Smooth muscle cell (in vitro differentiated cells): ENCODE measurements at regions not wholly inside any gene's neighbourhood (a gene's known extent, or its start where the extent isn't known, plus 50 kb on each side); places are given as distances from the start of the nearest gene placed in this dataset.

ENCODE experiments used
- DNase-seq: peaks from one replicate; lab custom pipeline; 2025; ENCODE audit not compliant: unreplicated experiment; lab: John Stamatoyannopoulos, UW
- H2AFZ ChIP-seq: fragments of 200-600 bp; sonication (generic); 2 replicates; pipeline ENCODE4 v1.6.0; 2016; ENCODE audit warnings: antibody characterized with exemption, low read depth, mild to moderate bottlenecking
- H3F3A ChIP-seq: fragments of 200-600 bp; sonication (generic); 2 replicates; pipeline ENCODE4 v1.6.0; 2017; ENCODE audit warnings: antibody characterized with exemption, low read depth
- H3K27ac ChIP-seq: fragments of 200-600 bp; sonication (generic); 2 replicates; pipeline ENCODE4 v1.5.1; 2016; ENCODE audit warnings: low read depth, mild to moderate bottlenecking
- H3K27me3 ChIP-seq: fragments of 200-600 bp; sonication (generic); 2 replicates; pipeline ENCODE4 v1.6.1; 2016; ENCODE audit warnings: low read depth, mild to moderate bottlenecking
- H3K36me3 ChIP-seq: fragments of 200-600 bp; sonication (generic); 2 replicates; pipeline ENCODE4 v1.5.1; 2016; ENCODE audit warnings: low read depth
- H3K4me1 ChIP-seq: fragments of 200-600 bp; sonication (generic); 2 replicates; pipeline ENCODE4 v1.5.1; 2016; ENCODE audit warnings: low read depth
- H3K4me2 ChIP-seq: fragments of 200-600 bp; sonication (generic); 2 replicates; pipeline ENCODE4 v1.6.0; 2016; ENCODE audit warnings: mild to moderate bottlenecking
- H3K4me3 ChIP-seq: fragments of 200-600 bp; sonication (generic); 2 replicates; pipeline ENCODE4 v1.5.1; 2016; ENCODE audit warnings: mild to moderate bottlenecking
- H3K79me2 ChIP-seq: fragments of 200-600 bp; sonication (generic); 2 replicates; pipeline ENCODE4 v1.6.0; 2016; ENCODE audit warnings: low read depth, mild to moderate bottlenecking
- H3K9ac ChIP-seq: fragments of 200-600 bp; sonication (generic); 2 replicates; pipeline ENCODE4 v1.6.0; 2016; ENCODE audit warnings: low read depth
- H3K9me3 ChIP-seq: fragments of 200-600 bp; sonication (generic); replicated peaks from 2 replicates; pipeline ENCODE4 v1.5.1; 2016; ENCODE audit warnings: low read depth
- H4K20me1 ChIP-seq: fragments of 200-600 bp; sonication (generic); 2 replicates; pipeline ENCODE4 v1.6.0; 2016; ENCODE audit warnings: low read depth
- WGBS: methylation state at CpG from one replicate; pipeline ENCODE4 v1.1.7; 2016; ENCODE audit warnings: low lambda C conversion rate; 5-methylcytosine and 5-hydroxymethylcytosine counted together
- TF ChIP-seq, protein P1 (sequence below): fragments of 200-600 bp; sonication (generic); IDR thresholded peaks from 2 replicates; pipeline ENCODE4 v1.5.1; 2017; ENCODE audit warnings: borderline replicate concordance, mild to moderate bottlenecking, antibody characterized with exemption; ENCODE audit not compliant: insufficient read depth, poor library complexity, severe bottlenecking

DNA sequence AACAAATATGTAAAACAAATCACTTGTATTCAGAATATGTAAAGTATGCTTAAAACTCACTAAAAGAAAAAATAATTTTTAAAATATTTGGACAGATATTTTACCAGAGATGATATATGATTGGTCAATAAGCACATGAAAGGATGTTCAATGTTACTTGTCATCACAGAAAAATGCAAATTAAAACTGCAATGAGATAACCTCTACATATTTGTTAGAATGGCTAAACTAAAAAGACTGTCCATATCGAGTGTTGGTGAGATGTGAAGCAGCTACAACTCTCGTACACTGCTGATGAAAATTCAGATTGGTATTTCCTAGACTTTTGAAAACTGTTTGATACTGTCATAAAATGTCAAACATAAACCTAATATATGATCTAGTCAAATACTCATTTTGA, 685.1 kb downstream of the DTWD2 start:
- Histone ChIP-seq H3K4me2 (no peak overlapping the region), H3K9ac (no peak overlapping the region), H3K79me2 (no peaks in the 10 kb centered on the region), H3K27me3 (no peaks in the 10 kb centered on the region), H3F3A (no peaks in the 10 kb centered on the region), H3K27ac (no peak overlapping the region), H2AFZ (no peak overlapping the region), H3K36me3 (no peaks in the 10 kb centered on the region), H4K20me1 (no peaks in the 10 kb centered on the region), H3K4me1 (no peaks in the 10 kb centered on the region), H3K4me3 (no peak overlapping the region), H3K9me3 (no peaks in the 10 kb centered on the region)
- DNase-seq: no peak
- 81% methylated on average over 2 of the region's 2 CpGs for WGBS
- TF ChIP-seq, protein P1, sequence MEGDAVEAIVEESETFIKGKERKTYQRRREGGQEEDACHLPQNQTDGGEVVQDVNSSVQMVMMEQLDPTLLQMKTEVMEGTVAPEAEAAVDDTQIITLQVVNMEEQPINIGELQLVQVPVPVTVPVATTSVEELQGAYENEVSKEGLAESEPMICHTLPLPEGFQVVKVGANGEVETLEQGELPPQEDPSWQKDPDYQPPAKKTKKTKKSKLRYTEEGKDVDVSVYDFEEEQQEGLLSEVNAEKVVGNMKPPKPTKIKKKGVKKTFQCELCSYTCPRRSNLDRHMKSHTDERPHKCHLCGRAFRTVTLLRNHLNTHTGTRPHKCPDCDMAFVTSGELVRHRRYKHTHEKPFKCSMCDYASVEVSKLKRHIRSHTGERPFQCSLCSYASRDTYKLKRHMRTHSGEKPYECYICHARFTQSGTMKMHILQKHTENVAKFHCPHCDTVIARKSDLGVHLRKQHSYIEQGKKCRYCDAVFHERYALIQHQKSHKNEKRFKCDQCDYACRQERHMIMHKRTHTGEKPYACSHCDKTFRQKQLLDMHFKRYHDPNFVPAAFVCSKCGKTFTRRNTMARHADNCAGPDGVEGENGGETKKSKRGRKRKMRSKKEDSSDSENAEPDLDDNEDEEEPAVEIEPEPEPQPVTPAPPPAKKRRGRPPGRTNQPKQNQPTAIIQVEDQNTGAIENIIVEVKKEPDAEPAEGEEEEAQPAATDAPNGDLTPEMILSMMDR: no peak

- no peaks in the 10 kb centered on the region for H3F3A ChIP-seq
- no peak overlapping the region for H3K4me3 ChIP-seq
- no peak overlapping the region for H3K27ac ChIP-seq
- H3K79me2 ChIP-seq: no peaks in the 10 kb centered on the region
- no peaks in the 10 kb centered on the region for H4K20me1 ChIP-seq
- DNase-seq: no peak
- no peak overlapping the region for H3K4me2 ChIP-seq
- TF ChIP-seq, protein P1: no peak
- H2AFZ ChIP-seq: no peak overlapping the region
- H3K27me3 ChIP-seq: no peaks in the 10 kb centered on the region
- H3K9ac ChIP-seq: no peak overlapping the region
- 84% methylated on average over 1 of the region's 1 CpG for WGBS
- no peaks in the 10 kb centered on the region for H3K36me3 ChIP-seq
- H3K9me3 ChIP-seq: no peaks in the 10 kb centered on the region
- no peaks in the 10 kb centered on the region for H3K4me1 ChIP-seq
Observed at GRCh38 chr5:118302786-118303185, 685.6 kb downstream of the DTWD2 start.

- no peak overlapping the region for H3K4me3 ChIP-seq
- DNase-seq: no peak
- no peak overlapping the region for H3K9ac ChIP-seq
- 91% methylated on average over 3 of the region's 3 CpGs for WGBS
- H4K20me1 ChIP-seq: no peaks in the 10 kb centered on the region
- TF ChIP-seq, protein P1: no peak
- no peak overlapping the region for H3K4me2 ChIP-seq
- H2AFZ ChIP-seq: no peak overlapping the region
- H3K4me1 ChIP-seq: no peaks in the 10 kb centered on the region
- H3K27ac ChIP-seq: no peak overlapping the region
- no peaks in the 10 kb centered on the region for H3K79me2 ChIP-seq
- H3F3A ChIP-seq: no peaks in the 10 kb centered on the region
- H3K27me3 ChIP-seq: no peaks in the 10 kb centered on the region
- no peaks in the 10 kb centered on the region for H3K36me3 ChIP-seq
- no peaks in the 10 kb centered on the region for H3K9me3 ChIP-seq
Observed at GRCh38 chr5:118301696-118302095, 686.7 kb downstream of the DTWD2 start.

DNA sequence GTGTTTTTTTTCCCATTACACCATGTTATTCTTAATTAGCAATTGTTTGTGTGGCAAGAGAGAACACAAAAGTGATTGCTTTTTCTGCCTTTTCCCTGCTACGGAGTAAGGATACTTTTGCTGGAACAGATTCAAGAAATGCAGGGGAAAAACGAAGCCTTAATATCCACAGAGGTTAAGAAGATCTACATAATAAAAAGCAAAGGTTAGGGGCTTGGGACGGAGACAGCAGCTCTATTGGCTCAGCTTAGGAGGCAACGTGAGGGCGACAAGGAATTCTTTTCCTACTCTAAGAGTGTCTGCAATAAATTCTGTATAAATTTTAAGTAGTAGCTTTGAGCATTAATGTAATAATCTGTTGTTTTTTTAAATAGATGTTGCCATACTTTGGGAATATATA, 693.3 kb downstream of the DTWD2 start:
- H3K36me3 ChIP-seq: no peaks in the 10 kb centered on the region
- no peak overlapping the region for H2AFZ ChIP-seq
- no peaks in the 10 kb centered on the region for H3F3A ChIP-seq
- H3K79me2 ChIP-seq: no peaks in the 10 kb centered on the region
- peaks cover 6% of the 10 kb centered on the region for H3K27me3 ChIP-seq
- no peaks in the 10 kb centered on the region for H3K4me1 ChIP-seq
- no peak overlapping the region for H3K27ac ChIP-seq
- no peak overlapping the region for H3K9ac ChIP-seq
- TF ChIP-seq, protein P1: no peak
- H3K4me3 ChIP-seq: no peak overlapping the region
- 41% methylated on average over 5 of the region's 5 CpGs for WGBS
- H3K4me2 ChIP-seq: no peak overlapping the region
- DNase-seq: no peak
- H3K9me3 ChIP-seq: no peaks in the 10 kb centered on the region
- no peaks in the 10 kb centered on the region for H4K20me1 ChIP-seq
